ENCODE measurements at regions not wholly inside any gene's neighbourhood (a gene's known extent, or its start where the extent isn't known, plus 50 kb on each side); places are given as distances from the start of the nearest gene placed in this dataset.

DNA sequence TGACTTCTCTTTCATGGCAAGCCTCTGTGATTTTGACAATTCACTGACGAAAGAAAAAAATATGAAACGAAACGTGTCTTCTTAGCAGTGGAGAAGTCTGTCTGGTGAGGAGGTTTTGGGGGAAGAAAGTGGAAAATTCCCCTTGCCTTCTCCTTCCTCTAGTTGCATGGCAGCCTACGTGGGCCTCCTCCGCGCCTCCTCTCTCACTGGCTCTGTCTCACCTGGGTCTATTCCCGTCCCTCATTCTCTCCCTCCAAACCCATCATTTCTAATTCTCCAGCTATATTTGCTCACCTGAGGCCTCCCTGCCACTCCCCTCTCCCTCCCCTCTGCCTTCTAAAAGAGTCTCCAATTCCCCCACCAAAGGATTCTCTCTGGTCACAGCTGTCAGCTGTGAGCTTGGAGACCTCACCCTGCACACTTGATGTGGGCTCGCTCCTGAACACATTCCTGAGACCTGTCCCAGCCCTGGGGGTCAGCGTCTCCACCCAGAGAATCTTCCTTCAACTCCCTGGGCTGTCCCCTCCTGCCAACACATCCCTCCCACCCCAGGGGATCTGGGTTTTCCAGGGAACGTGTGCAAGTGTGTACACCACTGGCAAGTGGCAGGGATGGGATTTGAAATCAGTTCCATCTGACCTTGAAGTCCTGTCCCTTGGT is 159.6 kb upstream of the PMEPA1 start:
- CTCF ChIA-PET = no interaction called here
- TF ChIP-seq, protein P1, sequence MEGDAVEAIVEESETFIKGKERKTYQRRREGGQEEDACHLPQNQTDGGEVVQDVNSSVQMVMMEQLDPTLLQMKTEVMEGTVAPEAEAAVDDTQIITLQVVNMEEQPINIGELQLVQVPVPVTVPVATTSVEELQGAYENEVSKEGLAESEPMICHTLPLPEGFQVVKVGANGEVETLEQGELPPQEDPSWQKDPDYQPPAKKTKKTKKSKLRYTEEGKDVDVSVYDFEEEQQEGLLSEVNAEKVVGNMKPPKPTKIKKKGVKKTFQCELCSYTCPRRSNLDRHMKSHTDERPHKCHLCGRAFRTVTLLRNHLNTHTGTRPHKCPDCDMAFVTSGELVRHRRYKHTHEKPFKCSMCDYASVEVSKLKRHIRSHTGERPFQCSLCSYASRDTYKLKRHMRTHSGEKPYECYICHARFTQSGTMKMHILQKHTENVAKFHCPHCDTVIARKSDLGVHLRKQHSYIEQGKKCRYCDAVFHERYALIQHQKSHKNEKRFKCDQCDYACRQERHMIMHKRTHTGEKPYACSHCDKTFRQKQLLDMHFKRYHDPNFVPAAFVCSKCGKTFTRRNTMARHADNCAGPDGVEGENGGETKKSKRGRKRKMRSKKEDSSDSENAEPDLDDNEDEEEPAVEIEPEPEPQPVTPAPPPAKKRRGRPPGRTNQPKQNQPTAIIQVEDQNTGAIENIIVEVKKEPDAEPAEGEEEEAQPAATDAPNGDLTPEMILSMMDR (IDR thresholded peaks at IDR 0.05; ENCODE audit: control extremely low read depth, extremely low read depth, low read depth, missing control alignments) = no peak
- POLR2A ChIA-PET = no interaction called here
- no peak for DNase-seq (ENCODE audit: extremely low spot score)

DNA sequence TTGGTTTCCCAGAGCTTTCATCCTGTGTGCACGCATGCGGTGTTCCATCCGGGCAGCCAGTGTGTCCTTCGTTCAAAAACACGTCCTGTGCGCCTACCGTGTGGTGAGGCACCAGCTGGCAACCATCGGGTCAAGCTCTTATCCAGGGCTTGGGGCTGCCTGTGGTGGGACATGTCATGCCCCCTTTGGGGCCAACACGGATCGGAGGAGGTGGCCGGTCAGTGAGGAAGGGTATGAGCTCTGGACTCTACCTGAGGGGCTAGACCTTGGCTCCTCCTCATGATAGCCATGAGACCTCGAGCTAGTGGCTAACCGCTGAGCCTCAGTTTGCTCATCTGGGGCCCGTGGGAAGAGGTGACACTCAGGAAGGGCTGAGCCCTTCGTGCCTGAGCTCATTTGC is 158.5 kb upstream of the PMEPA1 start:
- no peak for DNase-seq (ENCODE audit: extremely low spot score)
- ChIA-PET POLR2A (no interaction called here), CTCF (no interaction called here)
- TF ChIP-seq, protein P1 (IDR thresholded peaks at IDR 0.05; ENCODE audit: control extremely low read depth, extremely low read depth, low read depth, missing control alignments) = no peak

DNA sequence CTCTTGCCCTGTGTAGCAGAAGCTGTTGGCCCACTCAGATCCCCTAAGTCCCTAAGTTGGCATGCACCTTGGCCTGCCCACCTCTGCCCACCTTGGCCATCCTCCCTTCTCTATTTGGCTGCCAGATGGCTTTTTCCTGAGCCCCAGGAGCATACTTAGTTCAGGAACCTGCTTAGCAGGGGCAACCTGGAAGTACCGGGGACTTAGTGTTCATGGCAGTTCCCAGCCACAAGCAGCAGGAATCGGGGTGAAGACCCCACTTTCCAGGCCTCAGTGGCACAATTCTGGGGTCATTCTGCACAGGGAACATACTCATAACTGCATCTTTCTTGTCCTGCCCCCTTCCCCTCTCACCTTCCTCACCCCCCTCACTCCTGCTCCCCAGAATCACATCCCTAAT is 158.0 kb upstream of the PMEPA1 start:
- POLR2A ChIA-PET = no interaction called here
- DNase-seq (ENCODE audit: extremely low spot score) = no peak
- TF ChIP-seq, protein P1 (IDR thresholded peaks at IDR 0.05; ENCODE audit: control extremely low read depth, extremely low read depth, low read depth, missing control alignments) = no peak
- CTCF ChIA-PET = no interaction called here

DNA sequence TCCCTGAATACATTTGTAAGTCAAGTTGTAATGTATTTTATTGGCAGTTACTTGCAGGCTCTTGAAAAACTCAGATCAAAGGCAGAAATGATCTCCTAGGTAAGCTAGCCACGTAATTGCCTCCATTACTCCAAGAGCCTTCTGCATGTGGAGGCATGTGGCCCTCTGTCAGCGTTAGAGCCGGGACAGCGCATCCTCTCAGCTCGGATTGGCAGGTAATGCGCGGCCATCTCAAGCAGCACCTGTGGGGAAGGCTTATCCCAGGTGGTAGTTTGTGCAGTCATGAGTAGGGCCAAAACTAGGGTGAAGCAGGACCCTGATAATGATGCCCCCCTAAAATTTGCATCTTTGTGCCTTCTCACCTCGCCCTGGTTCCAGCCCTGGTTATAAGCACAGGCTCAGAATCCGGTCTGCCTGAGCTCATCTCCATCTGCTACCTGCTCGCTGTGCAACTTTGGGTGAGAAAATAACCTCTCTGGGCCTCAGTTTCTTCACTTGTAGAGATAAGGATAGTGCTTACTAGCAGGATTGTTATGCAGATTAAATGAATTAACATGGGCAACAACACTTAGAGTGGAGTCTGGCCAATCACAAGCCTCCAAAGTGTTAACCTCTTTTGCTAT is 157.5 kb upstream of the PMEPA1 start:
- no peak for DNase-seq (ENCODE audit: extremely low spot score)
- CTCF ChIA-PET = no interaction called here
- POLR2A ChIA-PET = no interaction called here
- TF ChIP-seq, protein P1 (IDR thresholded peaks at IDR 0.05; ENCODE audit: control extremely low read depth, extremely low read depth, low read depth, missing control alignments) = no peak

DNA sequence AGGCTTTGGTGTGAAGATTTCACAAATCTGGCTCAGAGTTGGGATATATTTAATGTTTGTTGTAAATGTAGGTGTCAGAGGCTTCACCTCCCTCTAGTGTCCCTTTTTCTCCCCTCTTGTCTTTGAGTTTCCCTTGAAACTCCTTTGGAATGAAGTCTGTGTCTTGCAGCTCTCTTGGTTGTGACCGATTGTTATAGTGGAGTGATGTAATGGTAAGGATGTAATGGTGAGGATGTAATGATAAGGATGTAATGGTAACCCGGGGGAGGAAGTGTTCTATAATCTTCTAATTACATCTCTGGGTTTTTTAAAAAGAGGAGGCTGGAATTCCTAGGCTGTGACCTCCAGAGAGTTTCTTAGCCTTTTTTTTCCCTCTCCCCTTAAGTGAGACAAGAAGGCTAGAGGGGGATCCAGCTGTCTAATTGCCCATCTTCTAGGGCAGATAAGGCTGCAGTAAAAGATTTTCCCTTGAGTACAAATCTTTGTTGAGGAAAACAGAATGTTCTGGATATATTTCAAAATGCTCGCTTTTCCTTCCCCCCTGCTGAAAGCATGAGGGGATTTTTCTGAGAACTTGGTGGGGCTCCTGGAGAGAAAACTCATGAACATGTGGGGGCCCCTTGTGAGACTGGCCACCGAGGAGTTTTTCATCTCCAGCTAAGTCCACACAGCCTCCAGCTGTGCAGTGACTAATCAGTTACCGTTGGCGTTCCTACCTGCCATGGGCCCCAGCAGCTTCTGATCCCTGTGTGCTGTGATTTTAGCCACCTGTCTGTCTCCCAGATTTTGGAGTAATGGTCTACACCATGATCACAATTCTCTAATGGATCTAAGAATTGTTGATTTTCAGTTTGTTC is 156.7 kb upstream of the PMEPA1 start:
- POLR2A ChIA-PET = no interaction called here
- CTCF ChIA-PET = no interaction called here
- DNase-seq (ENCODE audit: extremely low spot score) = no peak
- TF ChIP-seq, protein P1 (IDR thresholded peaks at IDR 0.05; ENCODE audit: control extremely low read depth, extremely low read depth, low read depth, missing control alignments) = no peak

DNA sequence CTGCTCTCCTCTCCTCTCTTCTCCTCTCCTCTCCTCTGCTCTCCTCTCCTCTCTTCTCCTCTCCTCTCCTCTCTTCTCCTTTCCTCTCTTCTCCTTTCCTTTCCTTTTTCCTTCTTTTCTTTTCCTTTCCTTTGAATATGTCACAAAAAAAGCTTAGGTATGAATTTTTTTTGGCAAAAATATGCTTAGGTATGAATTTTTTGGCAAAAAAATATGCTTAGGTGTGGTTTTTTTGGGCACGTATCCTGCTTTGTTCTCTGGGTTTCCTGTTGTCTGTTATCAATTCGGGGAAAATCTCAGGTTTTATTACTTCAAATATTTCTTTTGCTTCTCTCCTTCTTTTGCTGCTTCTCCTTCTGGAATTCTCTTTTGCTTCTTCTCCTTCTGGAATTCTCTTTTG is 155.5 kb upstream of the PMEPA1 start:
- no peak for DNase-seq (ENCODE audit: extremely low spot score)
- TF ChIP-seq, protein P1 (IDR thresholded peaks at IDR 0.05; ENCODE audit: control extremely low read depth, extremely low read depth, low read depth, missing control alignments) = no peak
- ChIA-PET CTCF (no interaction called here), POLR2A (no interaction called here)

Measured in GM10248 (cell line).